SK-N-SH treated with all-trans-retinoic acid at 6 μM for 48 hours (cell line): ENCODE measurements at regions not wholly inside any gene's neighbourhood (a gene's known extent, or its start where the extent isn't known, plus 50 kb on each side); places are given as distances from the start of the nearest gene placed in this dataset.

ENCODE experiments used
- ATAC-seq: fragments of 200-7000 bp; cut with Tn5 transposase; 3 replicates; pipeline ENCODE4 v1.9.1; 2020; ENCODE audit warnings: mild to moderate bottlenecking, moderate library complexity
- ARNTL ChIP-seq: fragments of 450-650 bp; formaldehyde crosslinking; IDR thresholded peaks from 2 replicates; pipeline ENCODE4 v1.5.0; 2020; ENCODE audit warnings: low read depth, mild to moderate bottlenecking, moderate library complexity, borderline replicate concordance
- BACH2 ChIP-seq: fragments of 250-450 bp; sonication (Bioruptor Pico); IDR thresholded peaks from 2 replicates; pipeline ENCODE4 v1.9.0; 2021; ENCODE audit warnings: mild to moderate bottlenecking, borderline replicate concordance
- CSDC2 ChIP-seq: fragments of 250-450 bp; sonication (Bioruptor Pico); IDR thresholded peaks from 2 replicates; pipeline ENCODE4 v1.5.0; 2020; ENCODE audit warnings: mild to moderate bottlenecking, moderate library complexity
- CSRNP3 ChIP-seq: fragments of 250-450 bp; sonication (Bioruptor Pico); IDR thresholded peaks from 2 replicates; pipeline ENCODE4 v1.5.1; 2021; ENCODE audit warnings: mild to moderate bottlenecking, moderate library complexity
- ESRRG ChIP-seq: fragments of 250-450 bp; sonication (Bioruptor Pico); IDR thresholded peaks from 2 replicates; pipeline ENCODE4 v1.6.1; 2021; ENCODE audit warnings: mild to moderate bottlenecking
- ISL1 ChIP-seq: fragments of 250-450 bp; sonication (Bioruptor Pico); IDR thresholded peaks from 2 replicates; pipeline ENCODE4 v2.1.2; 2022; ENCODE audit warnings: mild to moderate bottlenecking, moderate library complexity
- OSR1 ChIP-seq: fragments of 250-450 bp; sonication (Bioruptor Pico); IDR thresholded peaks from 2 replicates; pipeline ENCODE4 v1.8.0; 2022; ENCODE audit warnings: moderate library complexity, mild to moderate bottlenecking, inconsistent platforms
- PATZ1 ChIP-seq: fragments of 250-450 bp; sonication (Bioruptor Pico); IDR thresholded peaks from 2 replicates; pipeline ENCODE4 v1.8.0; 2020; ENCODE audit warnings: mild to moderate bottlenecking, moderate library complexity, borderline replicate concordance
- POU6F1 ChIP-seq: fragments of 250-450 bp; sonication (Bioruptor Pico); IDR thresholded peaks from 2 replicates; pipeline ENCODE4 v1.8.0; 2021; ENCODE audit warnings: low read depth, mild to moderate bottlenecking, moderate library complexity, borderline replicate concordance
- PPARA ChIP-seq: fragments of 250-450 bp; sonication (Bioruptor Pico); IDR thresholded peaks from 2 replicates; pipeline ENCODE4 v1.5.0; 2020; ENCODE audit warnings: mild to moderate bottlenecking, borderline replicate concordance
- RARB ChIP-seq: fragments of 250-450 bp; sonication (Bioruptor Pico); IDR thresholded peaks from 2 replicates; pipeline ENCODE4 v1.8.0; 2021; ENCODE audit warnings: mild to moderate bottlenecking, moderate library complexity
- SNAI2 ChIP-seq: fragments of 250-450 bp; sonication (Bioruptor Pico); IDR thresholded peaks from 2 replicates; pipeline ENCODE4 v1.5.0; 2020; ENCODE audit warnings: mild to moderate bottlenecking, moderate library complexity
- TOX ChIP-seq: fragments of 250-450 bp; sonication (Bioruptor Pico); IDR thresholded peaks from 2 replicates; pipeline ENCODE4 v1.8.0; 2021; ENCODE audit warnings: mild to moderate bottlenecking, moderate library complexity, borderline replicate concordance
- TSHZ2 ChIP-seq: fragments of 250-450 bp; sonication (Bioruptor Pico); IDR thresholded peaks from 2 replicates; pipeline ENCODE4 v1.5.0; 2020; ENCODE audit warnings: mild to moderate bottlenecking, moderate library complexity
- ZC3H10 ChIP-seq: fragments of 250-450 bp; sonication (Bioruptor Pico); IDR thresholded peaks from 2 replicates; pipeline ENCODE4 v1.5.1; 2021; ENCODE audit warnings: mild to moderate bottlenecking, moderate library complexity
- ZFP30 ChIP-seq: fragments of 450-650 bp; formaldehyde crosslinking; IDR thresholded peaks from 2 replicates; pipeline ENCODE4 v1.5.0; 2022; ENCODE audit warnings: mild to moderate bottlenecking, moderate library complexity
- ZNF565 ChIP-seq: fragments of 450-650 bp; formaldehyde crosslinking; conservative IDR thresholded peaks from 2 replicates; pipeline ENCODE4 v1.5.0; 2020; ENCODE audit warnings: low read depth, mild to moderate bottlenecking, moderate library complexity
- ZNF70 ChIP-seq: fragments of 450-650 bp; formaldehyde crosslinking; IDR thresholded peaks from 2 replicates; pipeline ENCODE4 v1.5.0; 2020; ENCODE audit warnings: mild to moderate bottlenecking, moderate library complexity
- ZNF8 ChIP-seq: fragments of 450-650 bp; formaldehyde crosslinking; IDR thresholded peaks from 2 replicates; pipeline ENCODE4 v1.5.0; 2020; ENCODE audit warnings: mild to moderate bottlenecking, moderate library complexity

GRCh38 chr5:111628901-111629300 lies 116.6 kb upstream of the STARD4 start (continued):
- TF ChIP-seq TSHZ2, result no peak
- TF ChIP-seq BACH2 (CRISPR knock-in tag), result no peak

GRCh38 chr5:111627862-111628261 lies 115.5 kb upstream of the STARD4 start:
- TF ChIP-seq TSHZ2 (no peak), CSDC2 (CRISPR knock-in tag) (no peak), ESRRG (CRISPR knock-in tag) (no peak), BACH2 (CRISPR knock-in tag) (no peak), TOX (no peak), POU6F1 (no peak), PPARA (CRISPR knock-in tag) (no peak), OSR1 (CRISPR knock-in tag) (no peak), ARNTL (CRISPR knock-in tag) (no peak), SNAI2 (no peak), ZC3H10 (no peak), PATZ1 (CRISPR knock-in tag) (no peak), ZNF8 (CRISPR knock-in tag) (no peak), ZFP30 (no peak), ZNF565 (CRISPR knock-in tag) (no peak), ZNF70 (CRISPR knock-in tag) (no peak), ISL1 (CRISPR knock-in tag) (no peak)
- TF ChIP-seq, all 23 proteins: peak for 0
- ATAC-seq, result no peak

- no peak for ATAC-seq
- TF ChIP-seq ZC3H10 (no peak), CSRNP3 (CRISPR knock-in tag) (no peak), BACH2 (CRISPR knock-in tag) (no peak), ARNTL (CRISPR knock-in tag) (no peak), PPARA (CRISPR knock-in tag) (no peak), ZNF565 (CRISPR knock-in tag) (no peak), TSHZ2 (no peak), ESRRG (CRISPR knock-in tag) (no peak), ZNF70 (CRISPR knock-in tag) (no peak), ZNF8 (CRISPR knock-in tag) (no peak), PATZ1 (CRISPR knock-in tag) (no peak), RARB (no peak), SNAI2 (no peak)
Observed at GRCh38 chr5:111626473-111627148, 114.3 kb upstream of the STARD4 start.
